SK-N-MC (cell line): ENCODE measurements at regions not wholly inside any gene's neighbourhood (a gene's known extent, or its start where the extent isn't known, plus 50 kb on each side); places are given as distances from the start of the nearest gene placed in this dataset.

Source experiments
- DNase-seq: peaks from one replicate; pipeline ENCODE4 v3.0.0-alpha.2; 2011; ENCODE audit warnings: low read depth, low spot score
- H3K27ac ChIP-seq: fragments of 200-600 bp; sonication (generic); 2 replicates; pipeline ENCODE4 v1.5.1; 2016; ENCODE audit warnings: mixed run types
- H3K36me3 ChIP-seq: fragments of 200-600 bp; sonication (generic); 2 replicates; pipeline ENCODE4 v1.6.1; 2017; ENCODE audit warnings: antibody characterized with exemption, low read length, mixed read lengths; ENCODE audit not compliant: insufficient read depth
- H3K4me3 ChIP-seq: fragments of 200-600 bp; sonication (generic); 2 replicates; pipeline ENCODE4 v1.5.1; 2016
- H3K9ac ChIP-seq: fragments of 200-600 bp; sonication (generic); 2 replicates; pipeline ENCODE4 v1.8.0; 2017; ENCODE audit warnings: mixed run types, mixed read lengths; ENCODE audit not compliant: insufficient read length
- H3K9me3 ChIP-seq: fragments of 200-600 bp; sonication (generic); 2 replicates; pipeline ENCODE4 v1.6.1; 2017; ENCODE audit warnings: low read depth, mild to moderate bottlenecking, antibody characterized with exemption, low read length, moderate library complexity, mixed read lengths
- EZH2 ChIP-seq: fragments of 200-600 bp; sonication (generic); IDR thresholded peaks from one replicate; pipeline ENCODE4 v1.6.1; 2017; ENCODE audit warnings: antibody characterized with exemption
- FOXP2 ChIP-seq: optimal IDR thresholded peaks from 2 replicates; pipeline ENCODE3; 2011; ENCODE audit warnings: mild to moderate bottlenecking, moderate library complexity; ENCODE audit not compliant: insufficient read depth; ENCODE audit errors: extremely low read length, control extremely low read depth
- POLR2AphosphoS5 ChIP-seq: IDR thresholded peaks from 2 replicates; pipeline ENCODE4 v1.6.1; 2012; ENCODE audit warnings: mild to moderate bottlenecking, low read depth, low read length, borderline replicate concordance

DNA sequence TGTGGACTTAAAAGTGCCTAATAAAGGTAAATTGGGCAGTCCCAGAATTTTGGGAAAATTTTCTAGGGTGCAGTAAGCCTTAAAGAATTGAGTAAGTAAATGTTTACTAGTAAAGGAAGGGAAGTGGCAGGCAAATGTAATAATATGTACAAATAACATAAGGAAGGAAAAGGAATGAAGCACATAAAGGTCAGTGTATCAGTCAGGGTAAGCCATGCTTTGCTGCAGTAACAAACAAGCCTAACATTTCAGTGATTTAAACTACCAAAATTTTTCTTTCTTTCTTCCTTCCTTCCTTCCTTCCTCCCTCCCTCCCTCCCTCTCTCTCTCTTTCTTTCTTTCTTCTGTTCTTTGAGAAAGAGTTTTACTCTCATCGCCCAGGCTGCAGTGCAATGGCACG is 117.5 kb downstream of the HAO1 start:
- TF ChIP-seq FOXP2 (no peak), EZH2 (no peak), POLR2AphosphoS5 (no peak)
- no peak for DNase-seq
- Histone ChIP-seq H3K9me3 (no peaks in the 10 kb centered on the region), H3K4me3 (no peak overlapping the region), H3K27ac (no peak overlapping the region), H3K36me3 (no peaks in the 10 kb centered on the region), H3K9ac (no peak overlapping the region)

- no peak overlapping the region for H3K27ac ChIP-seq
- no peak for DNase-seq
- no peak overlapping the region for H3K9ac ChIP-seq
- TF ChIP-seq FOXP2 (no peak), POLR2AphosphoS5 (no peak), EZH2 (no peak)
- no peaks in the 10 kb centered on the region for H3K36me3 ChIP-seq
- no peak overlapping the region for H3K4me3 ChIP-seq
- no peaks in the 10 kb centered on the region for H3K9me3 ChIP-seq
Observed at GRCh38 chr20:7828437-7828836, 111.8 kb downstream of the HAO1 start.

GRCh38 chr20:7829031-7829430 is 111.2 kb downstream of the HAO1 start:
- H3K4me3 ChIP-seq, result no peak overlapping the region
- no peak overlapping the region for H3K27ac ChIP-seq
- H3K9me3 ChIP-seq, result no peaks in the 10 kb centered on the region
- H3K9ac ChIP-seq, result no peak overlapping the region
- no peaks in the 10 kb centered on the region for H3K36me3 ChIP-seq
- no peak for DNase-seq
- TF ChIP-seq POLR2AphosphoS5, result no peak
- TF ChIP-seq FOXP2, result no peak
- TF ChIP-seq EZH2, result no peak

GRCh38 chr20:7829776-7830175 is 110.5 kb downstream of the HAO1 start:
- H3K27ac ChIP-seq, result no peak overlapping the region
- H3K9ac ChIP-seq, result no peak overlapping the region
- no peaks in the 10 kb centered on the region for H3K36me3 ChIP-seq
- no peak for TF ChIP-seq POLR2AphosphoS5
- TF ChIP-seq EZH2, result no peak
- no peak for TF ChIP-seq FOXP2
- no peak overlapping the region for H3K4me3 ChIP-seq
- H3K9me3 ChIP-seq, result no peaks in the 10 kb centered on the region
- DNase-seq, result no peak
